ENCODE measurements at regions not wholly inside any gene's neighbourhood (a gene's known extent, or its start where the extent isn't known, plus 50 kb on each side); places are given as distances from the start of the nearest gene placed in this dataset.

- no peak for TF ChIP-seq EZH2 (IDR thresholded peaks at IDR 0.05; ENCODE audit: insufficient read depth, poor library complexity, severe bottlenecking)
- no peak for TF ChIP-seq EZH2phosphoT487 (IDR thresholded peaks at IDR 0.05; ENCODE audit: insufficient read depth, low read depth)
Observed at GRCh38 chr6:156461647-156462046, 315.5 kb upstream of the ARID1B start.

Measured in GM23248 (cell line).